HG03095 (cell line): ENCODE measurements at regions not wholly inside any gene's neighbourhood (a gene's known extent, or its start where the extent isn't known, plus 50 kb on each side); places are given as distances from the start of the nearest gene placed in this dataset.

Experiments used
- ATAC-seq: cut with Tn5 transposase; IDR thresholded peaks from one replicate; pipeline ENCODE4 v1.9.1; 2021; ENCODE audit warnings: moderate library complexity; ENCODE audit not compliant: unreplicated experiment

- no peak for ATAC-seq
Observed at GRCh38 chrX:124280294-124280902, 52.1 kb upstream of the TEX13D start.

- no peak for ATAC-seq
Observed at GRCh38 chrX:124282580-124282979, 49.9 kb upstream of the TEX13D start.
